Testis (tissue), 2 donors: ENCODE measurements at regions not wholly inside any gene's neighbourhood (a gene's known extent, or its start where the extent isn't known, plus 50 kb on each side); places are given as distances from the start of the nearest gene placed in this dataset.

Source experiments
- CTCF ChIP-seq, 3 experiments: fragments of 450-650 bp in 2 of 3; fragments of 200-600 bp in 1 of 3; sonication (generic) in 1 of 3; IDR thresholded peaks; one replicate each; pipeline ENCODE4 v1.5.1; 2016 to 2019; ENCODE audit warnings: antibody characterized with exemption in 3 of 3, mild to moderate bottlenecking in 2 of 3, moderate library complexity in 1 of 3
- POLR2A ChIP-seq: fragments of 450-650 bp; IDR thresholded peaks from one replicate; pipeline ENCODE4 v1.6.1; 2017; ENCODE audit warnings: antibody characterized with exemption, mild to moderate bottlenecking, moderate library complexity

- TF ChIP-seq CTCF (IDR thresholded peaks at IDR 0.05) (no peak), POLR2A (no peak)
Observed at GRCh38 chrX:102832661-102833060, 104.4 kb upstream of the RAB40AL start.
